HEK293 (cell line): ENCODE measurements at regions not wholly inside any gene's neighbourhood (a gene's known extent, or its start where the extent isn't known, plus 50 kb on each side); places are given as distances from the start of the nearest gene placed in this dataset.

ENCODE experiments used
- CTCF ChIA-PET: fragments of 350-600 bp; formaldehyde crosslinking; extraction: SDS; loops from one replicate; lab custom pipeline; 2021; ENCODE audit warnings: antibody characterized with exemption; lab: Yijun Ruan, JAX
- POLR2A ChIA-PET: fragments of 300-600 bp; formaldehyde crosslinking; extraction: SDS; loops from one replicate; lab custom pipeline; 2020; ENCODE audit warnings: antibody characterized with exemption, inconsistent platforms; lab: Yijun Ruan, JAX
- H3K27ac ChIP-seq: fragments of 200-500 bp; sonication (Bioruptor generic); 2 replicates; pipeline ENCODE4 v1.5.1; 2014; ENCODE audit warnings: low read depth, low read length, control low read depth, inconsistent platforms; ENCODE audit errors: extremely low read depth
- H3K36me3 ChIP-seq, 2 experiments: fragments of 200-500 bp in 1 of 2; sonication (Bioruptor generic) in 1 of 2; 1 replicate in 1 of 2; 2 replicates in 1 of 2; pipeline ENCODE4 v1.5.1; 2014 to 2017; ENCODE audit warnings: inconsistent platforms in 2 of 2, low read length in 2 of 2; ENCODE audit not compliant: control insufficient read depth in 2 of 2, insufficient read depth in 1 of 2
- H3K4me1 ChIP-seq: fragments of 200-500 bp; sonication (Bioruptor generic); 2 replicates; pipeline ENCODE4 v1.5.1; 2014; ENCODE audit warnings: mild to moderate bottlenecking, low read length, inconsistent platforms; ENCODE audit not compliant: control insufficient read depth, insufficient read depth
- H3K4me3 ChIP-seq: 2 replicates; pipeline ENCODE4 v1.5.1; 2011; ENCODE audit warnings: low read depth, mild to moderate bottlenecking, control low read depth, low read length, moderate library complexity
- H3K9me3 ChIP-seq: fragments of 200-500 bp; sonication (Bioruptor generic); 2 replicates; pipeline ENCODE4 v1.5.1; 2014; ENCODE audit warnings: low read depth, low read length, inconsistent platforms; ENCODE audit not compliant: control insufficient read depth, insufficient read depth
- CTCF ChIP-seq: fragments of 450-650 bp; formaldehyde crosslinking; IDR thresholded peaks from 2 replicates; pipeline ENCODE4 v1.5.1; 2016; ENCODE audit warnings: missing biosample characterization, missing genetic modification characterization
- GLI4 ChIP-seq: fragments of 450-650 bp; formaldehyde crosslinking; IDR thresholded peaks from 2 replicates; pipeline ENCODE4 v1.5.1; 2016; ENCODE audit warnings: missing biosample characterization, missing genetic modification characterization
- IKZF3 ChIP-seq: fragments of 450-650 bp; IDR thresholded peaks from 2 replicates; pipeline ENCODE4 v1.5.0; 2018; ENCODE audit warnings: missing biosample characterization, mild to moderate bottlenecking, missing genetic modification characterization, moderate library complexity
- KLF10 ChIP-seq: fragments of 450-650 bp; IDR thresholded peaks from 2 replicates; pipeline ENCODE4 v1.5.1; 2018; ENCODE audit warnings: missing biosample characterization, mild to moderate bottlenecking, missing genetic modification characterization
- KLF9 ChIP-seq: fragments of 450-650 bp; formaldehyde crosslinking; IDR thresholded peaks from 2 replicates; pipeline ENCODE4 v1.5.1; 2016; ENCODE audit warnings: missing biosample characterization, missing genetic modification characterization, low read depth
- PRDM4 ChIP-seq: fragments of 450-650 bp; formaldehyde crosslinking; IDR thresholded peaks from 2 replicates; pipeline ENCODE4 v1.5.1; 2017; ENCODE audit warnings: missing biosample characterization, missing genetic modification characterization
- ZFP41 ChIP-seq: fragments of 450-650 bp; formaldehyde crosslinking; IDR thresholded peaks from 2 replicates; pipeline ENCODE4 v1.5.1; 2016; ENCODE audit warnings: missing biosample characterization, missing genetic modification characterization, borderline replicate concordance
- ZNF175 ChIP-seq: fragments of 450-650 bp; formaldehyde crosslinking; IDR thresholded peaks from 2 replicates; pipeline ENCODE4 v1.5.1; 2016; ENCODE audit warnings: missing biosample characterization, missing genetic modification characterization
- ZNF26 ChIP-seq: fragments of 450-650 bp; formaldehyde crosslinking; IDR thresholded peaks from 2 replicates; pipeline ENCODE4 v1.5.1; 2016; ENCODE audit warnings: missing biosample characterization, missing genetic modification characterization
- ZNF274 ChIP-seq, 2 experiments: fragments of 200-500 bp in 1 of 2; fragments of 450-650 bp in 1 of 2; sonication (Bioruptor generic) in 1 of 2; formaldehyde crosslinking in 1 of 2; IDR thresholded peaks; 2 replicates each; pipeline versions ENCODE4 v1.5.1 to v1.6.1; 2014 to 2016; ENCODE audit warnings: borderline replicate concordance in 1 of 2, inconsistent platforms in 1 of 2, low read length in 1 of 2, missing biosample characterization in 1 of 2, missing genetic modification characterization in 1 of 2
- ZNF335 ChIP-seq: fragments of 450-650 bp; formaldehyde crosslinking; conservative IDR thresholded peaks from 2 replicates; pipeline ENCODE4 v1.5.1; 2016; ENCODE audit warnings: missing biosample characterization, missing genetic modification characterization
- ZNF391 ChIP-seq: fragments of 450-650 bp; formaldehyde crosslinking; IDR thresholded peaks from 2 replicates; pipeline ENCODE4 v1.5.1; 2016; ENCODE audit warnings: low read depth, missing biosample characterization, missing genetic modification characterization, borderline replicate concordance
- ZNF404 ChIP-seq: fragments of 450-650 bp; formaldehyde crosslinking; IDR thresholded peaks from 2 replicates; pipeline ENCODE4 v1.5.1; 2017; ENCODE audit warnings: missing biosample characterization, missing genetic modification characterization
- ZNF529 ChIP-seq: fragments of 450-650 bp; formaldehyde crosslinking; IDR thresholded peaks from 2 replicates; pipeline ENCODE4 v1.5.1; 2017; ENCODE audit warnings: missing genetic modification characterization, missing biosample characterization; ENCODE audit not compliant: insufficient replicate concordance
- ZNF549 ChIP-seq: fragments of 450-650 bp; IDR thresholded peaks from 2 replicates; pipeline ENCODE4 v1.5.1; 2018; ENCODE audit warnings: missing biosample characterization, missing genetic modification characterization, mild to moderate bottlenecking, inconsistent platforms, moderate library complexity
- ZNF571 ChIP-seq: fragments of 450-650 bp; formaldehyde crosslinking; IDR thresholded peaks from 2 replicates; pipeline ENCODE4 v1.5.0; 2017; ENCODE audit warnings: missing biosample characterization, missing genetic modification characterization
- ZNF623 ChIP-seq: fragments of 450-650 bp; formaldehyde crosslinking; IDR thresholded peaks from 2 replicates; pipeline ENCODE4 v1.5.1; 2016; ENCODE audit warnings: missing biosample characterization, missing genetic modification characterization
- ZNF654 ChIP-seq: fragments of 450-650 bp; formaldehyde crosslinking; IDR thresholded peaks from 2 replicates; pipeline ENCODE4 v1.5.1; 2016; ENCODE audit warnings: low read depth, missing biosample characterization, missing genetic modification characterization
- ZNF660 ChIP-seq: fragments of 450-650 bp; IDR thresholded peaks from 2 replicates; pipeline ENCODE4 v1.5.1; 2018; ENCODE audit warnings: missing biosample characterization, mild to moderate bottlenecking, missing genetic modification characterization
- ZNF747 ChIP-seq: fragments of 450-650 bp; formaldehyde crosslinking; IDR thresholded peaks from 2 replicates; pipeline ENCODE4 v1.5.1; 2016; ENCODE audit warnings: missing biosample characterization, missing genetic modification characterization
- ZNF791 ChIP-seq: fragments of 450-650 bp; formaldehyde crosslinking; IDR thresholded peaks from 2 replicates; pipeline ENCODE4 v1.5.1; 2016; ENCODE audit warnings: missing biosample characterization, missing genetic modification characterization
- ZSCAN16 ChIP-seq: fragments of 450-650 bp; formaldehyde crosslinking; IDR thresholded peaks from 2 replicates; pipeline ENCODE4 v1.5.1; 2016; ENCODE audit warnings: missing biosample characterization, missing genetic modification characterization
- TF ChIP-seq, protein P1 (sequence below): fragments of 450-650 bp; formaldehyde crosslinking; IDR thresholded peaks from 2 replicates; pipeline ENCODE4; 2016; ENCODE audit warnings: missing biosample characterization, missing genetic modification characterization
- TF ChIP-seq, protein P2 (sequence below): fragments of 450-650 bp; formaldehyde crosslinking; IDR thresholded peaks from 2 replicates; pipeline ENCODE4 v1.5.1; 2016; ENCODE audit warnings: missing biosample characterization, missing genetic modification characterization

DNA sequence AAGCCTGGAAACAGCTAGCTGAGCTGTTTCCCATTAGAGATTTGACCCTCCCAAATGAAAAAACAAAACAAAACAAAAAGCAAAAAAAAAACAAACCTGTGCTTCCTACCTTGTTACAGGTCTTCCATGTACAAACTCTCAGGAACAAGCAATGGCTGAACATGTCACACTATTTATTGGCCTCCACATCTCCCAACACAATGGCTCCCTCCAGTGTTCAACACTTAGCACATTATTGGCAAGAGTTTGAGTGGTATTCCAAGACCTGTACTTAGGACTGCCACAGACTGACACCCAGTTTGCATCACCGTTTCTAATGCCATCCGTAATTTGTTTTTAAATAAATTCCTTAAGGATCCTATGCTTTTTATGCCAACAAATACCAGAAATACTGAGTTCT lies 195.0 kb upstream of the OLFM3 start:
- TF ChIP-seq CTCF = 0 out of 2 replicates have a peak, but pooled peaks have one; percentile 34
- TF ChIP-seq ZNF654 (tag by site-specific recombination) = peak; percentile 48
- no peak for TF ChIP-seq ZNF549 (tag by site-specific recombination)
- no peak for TF ChIP-seq ZNF571 (tag by site-specific recombination)
- POLR2A ChIA-PET = no interaction called here
- H3K27ac ChIP-seq = no peak overlapping the region
- H3K36me3 ChIP-seq = no peaks in the 10 kb centered on the region
- H3K4me3 ChIP-seq = no peak overlapping the region
- H3K9me3 ChIP-seq = no peaks in the 10 kb centered on the region
- H3K4me1 ChIP-seq = no peaks in the 10 kb centered on the region
- CTCF ChIA-PET = interaction anchor here (0.6 to 1.8 kb wide), 3 partner anchors 21 to 685 kb away, joined by 3 to 4 read pairs (median 3); no protein-coding TSS in a partner anchor

DNA sequence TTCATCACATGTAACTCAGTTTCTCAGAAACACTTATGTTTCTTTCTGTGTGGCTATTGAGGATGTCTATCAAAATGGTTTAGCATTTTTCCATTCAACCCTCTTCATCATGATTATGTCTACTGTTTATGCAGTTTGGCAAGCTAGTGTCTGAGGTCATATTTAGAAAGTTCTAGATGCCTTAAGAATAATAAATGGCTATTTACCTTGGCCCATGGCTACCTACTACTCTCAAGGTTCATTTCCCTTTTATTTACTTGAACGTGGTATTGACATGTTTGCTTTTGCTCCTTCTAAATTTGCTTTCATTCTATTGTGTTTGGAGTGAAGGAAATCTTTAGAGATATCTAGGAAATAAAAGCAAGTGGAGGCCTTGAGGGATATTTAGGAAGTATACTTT lies 193.7 kb upstream of the OLFM3 start:
- no peak overlapping the region for H3K27ac ChIP-seq
- CTCF ChIA-PET = interaction anchor here (0.7 to 0.9 kb wide), 2 partner anchors 103 to 259 kb away, joined by 3 read pairs; no protein-coding TSS in a partner anchor
- no peaks in the 10 kb centered on the region for H3K9me3 ChIP-seq
- H3K4me3 ChIP-seq = no peak overlapping the region
- no peak for TF ChIP-seq ZSCAN16 (tag by site-specific recombination)
- no peak for TF ChIP-seq KLF9 (tag by site-specific recombination)
- TF ChIP-seq ZNF623 (tag by site-specific recombination) = no peak
- no peak for TF ChIP-seq IKZF3 (tag by site-specific recombination)
- no peak for TF ChIP-seq ZNF660 (tag by site-specific recombination)
- TF ChIP-seq GLI4 (tag by site-specific recombination) = no peak
- TF ChIP-seq ZNF175 (tag by site-specific recombination) = no peak
- no peak for TF ChIP-seq KLF10 (tag by site-specific recombination)
- no peak for TF ChIP-seq ZNF391 (tag by site-specific recombination)
- TF ChIP-seq, protein P1, sequence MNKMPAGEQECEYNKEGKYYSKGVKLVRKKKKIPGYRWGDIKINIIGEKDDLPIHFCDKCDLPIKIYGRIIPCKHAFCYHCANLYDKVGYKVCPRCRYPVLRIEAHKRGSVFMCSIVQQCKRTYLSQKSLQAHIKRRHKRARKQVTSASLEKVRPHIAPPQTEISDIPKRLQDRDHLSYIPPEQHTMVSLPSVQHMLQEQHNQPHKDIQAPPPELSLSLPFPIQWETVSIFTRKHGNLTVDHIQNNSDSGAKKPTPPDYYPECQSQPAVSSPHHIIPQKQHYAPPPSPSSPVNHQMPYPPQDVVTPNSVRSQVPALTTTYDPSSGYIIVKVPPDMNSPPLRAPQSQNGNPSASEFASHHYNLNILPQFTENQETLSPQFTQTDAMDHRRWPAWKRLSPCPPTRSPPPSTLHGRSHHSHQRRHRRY (tag by site-specific recombination) = no peak
- TF ChIP-seq ZNF791 (tag by site-specific recombination) = no peak
- no peak for TF ChIP-seq ZNF335 (tag by site-specific recombination)
- no peaks in the 10 kb centered on the region for H3K36me3 ChIP-seq
- H3K4me1 ChIP-seq = no peaks in the 10 kb centered on the region
- POLR2A ChIA-PET = no interaction called here

DNA sequence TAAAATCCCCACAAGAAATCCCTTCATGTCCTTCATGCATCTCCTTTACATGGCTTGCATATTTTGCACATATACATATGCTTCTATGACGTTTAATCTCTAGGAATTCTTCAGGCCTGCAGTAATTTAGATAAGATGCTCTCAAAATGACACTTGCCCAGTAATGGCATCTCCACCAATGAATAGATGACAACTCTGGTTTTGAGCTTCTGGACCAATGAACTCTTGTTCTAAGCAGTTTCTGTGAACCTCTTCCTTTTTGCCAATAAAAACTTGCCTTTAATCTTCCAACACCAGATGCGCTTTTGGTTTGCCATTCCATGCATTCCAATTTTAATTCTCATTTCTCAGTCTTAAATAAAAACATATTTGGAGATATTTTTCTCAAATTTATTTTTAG lies 189.8 kb upstream of the OLFM3 start:
- ChIA-PET POLR2A (no interaction called here), CTCF (no interaction called here)
- Histone ChIP-seq H3K9me3 (no peaks in the 10 kb centered on the region), H3K36me3 (no peaks in the 10 kb centered on the region), H3K4me1 (no peaks in the 10 kb centered on the region), H3K4me3 (no peak overlapping the region), H3K27ac (no peak overlapping the region)
- no peak for TF ChIP-seq ZNF747 (tag by site-specific recombination)
- TF ChIP-seq ZNF274 (IDR thresholded peaks at IDR 0.05; ENCODE audit: low read length) = no peak
- no peak for TF ChIP-seq ZNF274 (tag by site-specific recombination; IDR thresholded peaks at IDR 0.05; ENCODE audit: borderline replicate concordance)
- TF ChIP-seq ZNF404 (tag by site-specific recombination) = no peak
- no peak for TF ChIP-seq ZNF529 (tag by site-specific recombination)
- TF ChIP-seq ZFP41 (tag by site-specific recombination) = no peak
- no peak for TF ChIP-seq PRDM4 (tag by site-specific recombination)
- TF ChIP-seq ZNF26 = no peak
- TF ChIP-seq, protein P2, sequence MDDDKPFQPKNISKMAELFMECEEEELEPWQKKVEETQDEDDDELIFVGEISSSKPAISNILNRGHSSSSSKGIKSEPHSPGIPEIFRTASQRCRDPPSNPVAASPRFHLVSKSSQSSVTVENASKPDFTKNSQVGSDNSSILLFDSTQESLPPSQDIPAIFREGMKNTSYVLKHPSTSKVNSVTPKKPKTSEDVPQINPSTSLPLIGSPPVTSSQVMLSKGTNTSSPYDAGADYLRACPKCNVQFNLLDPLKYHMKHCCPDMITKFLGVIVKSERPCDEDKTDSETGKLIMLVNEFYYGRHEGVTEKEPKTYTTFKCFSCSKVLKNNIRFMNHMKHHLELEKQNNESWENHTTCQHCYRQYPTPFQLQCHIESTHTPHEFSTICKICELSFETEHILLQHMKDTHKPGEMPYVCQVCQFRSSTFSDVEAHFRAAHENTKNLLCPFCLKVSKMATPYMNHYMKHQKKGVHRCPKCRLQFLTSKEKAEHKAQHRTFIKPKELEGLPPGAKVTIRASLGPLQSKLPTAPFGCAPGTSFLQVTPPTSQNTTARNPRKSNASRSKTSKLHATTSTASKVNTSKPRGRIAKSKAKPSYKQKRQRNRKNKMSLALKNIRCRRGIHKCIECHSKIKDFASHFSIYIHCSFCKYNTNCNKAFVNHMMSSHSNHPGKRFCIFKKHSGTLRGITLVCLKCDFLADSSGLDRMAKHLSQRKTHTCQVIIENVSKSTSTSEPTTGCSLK (tag by site-specific recombination) = no peak
